Peyer's patch (tissue), 4 donors: ENCODE measurements at regions not wholly inside any gene's neighbourhood (a gene's known extent, or its start where the extent isn't known, plus 50 kb on each side); places are given as distances from the start of the nearest gene placed in this dataset.

Source experiments
- CTCF ChIP-seq, 6 experiments: fragments of 450-650 bp in 4 of 6; fragments of 200-600 bp in 2 of 6; sonication (generic) in 1 of 6; IDR thresholded peaks; one replicate each; pipeline ENCODE4 v1.5.1; 2017 to 2019; ENCODE audit warnings: antibody characterized with exemption in 6 of 6, mild to moderate bottlenecking in 3 of 6, moderate library complexity in 1 of 6
- POLR2A ChIP-seq, 2 donors: fragments of 450-650 bp; IDR thresholded peaks; one replicate each; pipeline ENCODE4 v1.5.1; 2017; ENCODE audit warnings: antibody characterized with exemption in 2 of 2, mild to moderate bottlenecking in 2 of 2, moderate library complexity in 2 of 2

GRCh38 chr13:62375653-62376052, 960.0 kb upstream of the PCDH20 start:
- TF ChIP-seq CTCF (IDR thresholded peaks at IDR 0.05) (no peak), POLR2A (IDR thresholded peaks at IDR 0.05) (no peak)
